RCC 7860 (cell line): ENCODE measurements at regions not wholly inside any gene's neighbourhood (a gene's known extent, or its start where the extent isn't known, plus 50 kb on each side); places are given as distances from the start of the nearest gene placed in this dataset.

Source experiments
- DNase-seq: peaks from one replicate; pipeline ENCODE4 v3.0.0-alpha.2; 2015; ENCODE audit warnings: low spot score
- FAIRE-seq: peaks from 2 replicates; lab custom pipeline; 2012; peaks lifted over from hg19 to GRCh38; lab: Jason Lieb, UNC

DNA sequence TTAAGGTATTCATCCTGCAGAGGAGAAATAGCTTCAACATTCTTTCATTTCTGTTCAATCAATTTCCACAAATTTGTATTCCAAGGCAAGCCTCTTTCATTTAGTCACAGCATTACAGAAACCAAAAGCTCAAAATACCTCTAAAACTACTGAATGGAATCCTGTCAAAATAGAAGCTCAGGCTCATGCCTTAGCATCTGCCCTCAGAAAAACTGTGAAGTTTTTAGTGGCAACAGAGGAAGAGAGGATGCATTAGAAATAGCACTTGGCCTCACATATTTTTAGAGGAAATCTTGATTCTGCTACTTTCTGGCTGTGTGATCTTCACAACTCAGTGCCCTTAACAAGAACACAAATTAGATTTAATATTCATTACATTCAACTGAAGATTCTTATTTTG lies 69.1 kb upstream of the GALNT13 start:
- no peak for DNase-seq
- no peak for FAIRE-seq

DNA sequence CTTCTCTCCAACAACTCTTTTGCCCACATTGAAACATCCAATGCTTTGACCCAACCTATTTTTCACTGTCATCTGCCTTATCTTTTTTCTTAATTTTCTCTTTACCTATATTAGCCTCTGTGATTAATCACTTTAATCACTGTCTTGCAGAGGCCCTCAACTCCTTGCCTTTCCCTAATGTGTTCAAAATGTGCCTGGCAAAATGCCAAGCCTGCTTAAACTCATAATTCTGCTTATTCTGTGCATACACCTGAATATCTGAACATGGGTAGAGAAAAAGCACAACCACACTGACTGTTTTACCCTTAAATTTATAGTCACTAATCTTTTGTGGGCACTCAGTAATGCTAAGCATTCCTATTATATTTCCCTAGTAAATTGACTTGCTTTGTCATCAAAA lies 63.0 kb upstream of the GALNT13 start:
- FAIRE-seq (no peak), DNase-seq (no peak)

DNA sequence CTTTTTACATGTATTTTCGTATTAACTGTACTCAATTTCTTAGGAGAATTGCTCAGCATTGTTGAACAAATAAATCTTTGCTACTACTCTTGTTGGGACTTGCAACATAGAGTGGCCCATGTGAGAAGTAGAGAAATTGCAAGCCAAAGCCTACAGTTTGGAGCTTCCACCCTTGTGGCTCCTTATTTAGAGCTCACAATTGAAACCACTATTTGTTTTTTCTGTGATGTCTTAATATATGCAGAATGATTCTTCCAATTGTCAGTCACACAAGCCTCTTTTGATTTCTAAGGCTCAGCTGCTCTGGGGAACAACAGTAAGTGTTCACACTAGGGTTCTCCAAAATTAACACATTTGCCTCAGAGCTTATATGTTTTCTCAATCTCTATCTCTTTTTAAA lies 60.2 kb upstream of the GALNT13 start:
- FAIRE-seq, result no peak

DNA sequence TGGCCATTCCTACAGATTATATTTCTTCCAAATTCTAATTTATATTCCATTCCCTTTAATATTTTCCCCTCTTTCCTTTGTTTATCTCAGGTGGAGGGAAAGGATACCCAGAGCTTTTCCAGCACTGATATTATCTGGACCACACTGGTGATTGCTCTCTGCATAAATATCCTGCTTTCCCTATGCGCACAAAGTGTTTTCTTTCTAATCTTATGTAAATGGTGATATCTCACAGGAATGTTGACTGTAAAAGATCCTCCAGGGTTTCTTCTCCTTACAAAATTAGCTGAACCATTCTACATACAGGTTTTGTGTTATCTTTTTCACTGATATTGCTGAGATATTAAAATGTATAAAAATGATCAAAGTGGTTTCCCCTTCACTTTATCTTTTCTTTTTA lies 59.1 kb upstream of the GALNT13 start:
- no peak for FAIRE-seq
- no peak for DNase-seq

More for the DNA sequence above, 60.2 kb upstream of the GALNT13 start:
- DNase-seq, result no peak

DNA sequence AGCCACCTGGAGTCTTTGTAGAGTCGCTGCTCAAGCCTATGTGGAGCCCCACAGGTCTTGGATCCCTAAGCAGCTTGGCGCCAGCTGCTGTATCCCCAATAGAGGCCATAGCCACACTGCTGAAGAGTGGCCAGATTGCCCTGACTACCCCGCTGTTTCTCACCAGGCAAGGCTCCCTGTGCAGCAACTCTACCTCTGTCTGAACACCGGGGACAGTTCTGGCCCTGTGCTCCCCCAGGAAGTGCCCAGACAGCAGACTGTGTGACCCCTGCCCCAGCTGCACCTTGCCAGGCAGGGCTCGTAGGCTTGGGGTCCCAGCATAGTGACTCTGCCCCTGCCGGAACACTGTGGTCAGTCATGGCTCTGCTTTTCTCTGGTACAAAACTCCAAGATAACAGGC lies 53.5 kb upstream of the GALNT13 start:
- FAIRE-seq (no peak), DNase-seq (no peak)

DNA sequence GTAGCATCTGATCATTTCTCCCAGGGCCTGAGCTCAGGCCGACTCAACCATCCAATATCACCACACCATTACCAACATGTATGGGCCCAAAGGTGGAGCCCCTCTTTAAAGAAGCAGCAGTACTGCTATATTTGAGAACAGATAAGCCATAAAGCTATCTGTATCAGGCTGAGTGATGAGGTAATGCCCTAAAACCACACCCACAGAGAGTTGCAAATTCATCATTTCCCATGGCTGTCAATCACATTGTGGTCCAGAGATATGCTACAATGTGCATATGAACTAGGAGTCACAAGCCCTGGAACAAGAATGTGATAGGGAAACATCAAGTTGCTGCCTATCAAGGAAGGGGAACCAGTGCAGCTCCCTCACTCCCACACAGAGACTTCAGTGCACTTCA lies 52.6 kb upstream of the GALNT13 start:
- FAIRE-seq, result no peak
- no peak for DNase-seq

DNA sequence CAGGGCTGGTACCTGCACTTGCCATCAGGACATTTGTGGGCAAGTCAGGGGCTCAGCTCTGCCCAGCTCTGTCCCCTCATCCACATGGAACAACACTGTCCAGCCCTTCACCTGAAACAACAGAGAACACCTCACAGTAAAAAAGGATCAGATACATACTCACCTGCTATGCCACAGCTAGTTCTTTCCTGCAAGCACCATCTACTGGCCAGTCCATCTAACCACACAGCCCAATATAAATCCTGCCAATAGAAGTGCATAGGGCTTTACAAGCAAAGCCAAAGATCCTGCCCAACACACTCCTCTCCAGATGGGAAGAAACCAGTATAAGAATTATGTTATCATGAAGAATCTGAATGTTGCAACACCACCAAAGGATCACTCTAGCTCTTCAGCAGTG lies 52.2 kb upstream of the GALNT13 start:
- no peak for DNase-seq
- no peak for FAIRE-seq
